Trophoblast cell (in vitro differentiated cells and primary cell): ENCODE measurements at regions not wholly inside any gene's neighbourhood (a gene's known extent, or its start where the extent isn't known, plus 50 kb on each side); places are given as distances from the start of the nearest gene placed in this dataset.

Experiments used
- DNase-seq, 2 donors: peaks; one replicate each; pipeline ENCODE4 v3.0.0-alpha.2; 2016
- H2AFZ ChIP-seq: 2 replicates; pipeline ENCODE4 v1.6.1; 2013; ENCODE audit warnings: low read length, moderate library complexity, mild to moderate bottlenecking; ENCODE audit not compliant: insufficient read depth, poor library complexity
- H2AK5ac ChIP-seq: 2 replicates; pipeline ENCODE4 v1.6.1; 2013; ENCODE audit warnings: mild to moderate bottlenecking, low read length
- H2BK120ac ChIP-seq: 2 replicates; pipeline ENCODE4 v1.6.1; 2013; ENCODE audit warnings: low read length, mild to moderate bottlenecking, moderate library complexity; ENCODE audit not compliant: insufficient read depth, poor library complexity
- H2BK12ac ChIP-seq: 2 replicates; pipeline ENCODE4 v1.6.1; 2013; ENCODE audit warnings: mild to moderate bottlenecking, low read length, moderate library complexity
- H2BK5ac ChIP-seq: 2 replicates; pipeline ENCODE4 v1.6.1; 2013; ENCODE audit warnings: low read length, low read depth, moderate library complexity, mild to moderate bottlenecking; ENCODE audit not compliant: poor library complexity
- H3K14ac ChIP-seq: 2 replicates; pipeline ENCODE4 v1.6.1; 2013; ENCODE audit warnings: mild to moderate bottlenecking, low read length
- H3K18ac ChIP-seq: 2 replicates; pipeline ENCODE4 v1.6.1; 2013; ENCODE audit warnings: mild to moderate bottlenecking, low read length
- H3K23ac ChIP-seq: 2 replicates; pipeline ENCODE4 v1.6.1; 2013; ENCODE audit warnings: low read length
- H3K27ac ChIP-seq: 2 replicates; pipeline ENCODE4 v1.5.1; 2013; ENCODE audit warnings: low read depth, mild to moderate bottlenecking, inconsistent platforms, low read length, moderate library complexity
- H3K27me3 ChIP-seq: 2 replicates; pipeline ENCODE4 v1.6.1; 2013; ENCODE audit warnings: inconsistent platforms, mild to moderate bottlenecking, low read length, moderate library complexity; ENCODE audit not compliant: insufficient read depth
- H3K36me3 ChIP-seq, 2 experiments: 1 replicate in 1 of 2; 2 replicates in 1 of 2; pipeline ENCODE4 v1.6.1; 2013; ENCODE audit warnings: low read length in 2 of 2, mild to moderate bottlenecking in 2 of 2, moderate library complexity in 1 of 2; ENCODE audit not compliant: insufficient read depth in 2 of 2, control insufficient read depth in 1 of 2
- H3K4ac ChIP-seq: 2 replicates; pipeline ENCODE4 v1.6.1; 2013; ENCODE audit warnings: low read depth, mild to moderate bottlenecking, low read length, moderate library complexity
- H3K4me1 ChIP-seq, 2 experiments: 1 replicate in 1 of 2; 2 replicates in 1 of 2; pipeline ENCODE4 v1.6.1; 2013; ENCODE audit warnings: low read length in 2 of 2, mild to moderate bottlenecking in 2 of 2, moderate library complexity in 1 of 2; ENCODE audit not compliant: insufficient read depth in 2 of 2, control insufficient read depth in 1 of 2
- H3K4me2 ChIP-seq: 2 replicates; pipeline ENCODE4 v1.6.1; 2013; ENCODE audit warnings: inconsistent platforms, mild to moderate bottlenecking, low read length, moderate library complexity
- H3K4me3 ChIP-seq: 2 replicates; pipeline ENCODE4 v1.5.1; 2013; ENCODE audit warnings: mild to moderate bottlenecking, low read depth, low read length, inconsistent platforms
- H3K79me1 ChIP-seq: one replicate; pipeline ENCODE4 v1.6.1; 2013; ENCODE audit warnings: low read length
- H3K79me2 ChIP-seq: 2 replicates; pipeline ENCODE4 v1.6.1; 2013; ENCODE audit warnings: low read length, mild to moderate bottlenecking; ENCODE audit not compliant: control insufficient read depth, insufficient read depth, poor library complexity
- H3K9ac ChIP-seq: 2 replicates; pipeline ENCODE4 v1.6.1; 2013; ENCODE audit warnings: mild to moderate bottlenecking, low read length
- H3K9me3 ChIP-seq: 2 replicates; pipeline ENCODE4 v1.6.1; 2013; ENCODE audit warnings: low read depth, mild to moderate bottlenecking, control low read depth, inconsistent platforms, low read length; ENCODE audit not compliant: insufficient read depth
- H4K12ac ChIP-seq: 2 replicates; pipeline ENCODE4 v1.6.1; 2013; ENCODE audit warnings: low read depth, mild to moderate bottlenecking, low read length, moderate library complexity
- H4K8ac ChIP-seq: 2 replicates; pipeline ENCODE4 v1.6.1; 2013; ENCODE audit warnings: low read depth, mild to moderate bottlenecking, low read length, moderate library complexity
- H4K91ac ChIP-seq: one replicate; pipeline ENCODE4 v1.6.1; 2013; ENCODE audit warnings: low read depth, mild to moderate bottlenecking, low read length, moderate library complexity
- WGBS: extraction: QIAGEN DNeasy Blood & Tissue Kit; methylation state at CpG from one replicate; pipeline ENCODE4 v1.1.7; 2013; ENCODE audit warnings: missing lambda C conversion rate; ENCODE audit not compliant: insufficient read length, insufficient coverage; ENCODE audit errors: extremely low coverage; 5-methylcytosine and 5-hydroxymethylcytosine counted together

- Histone ChIP-seq H2BK12ac (no peak overlapping the region), H3K9ac (no peak overlapping the region), H3K27ac (no peak overlapping the region), H3K36me3 (no peaks in the 10 kb centered on the region), H3K4me3 (no peak overlapping the region), H3K23ac (no peak overlapping the region), H3K79me1 (peaks cover 4% of the 10 kb centered on the region), H3K4me1 (peaks cover 3% of the 10 kb centered on the region in 2 experiments), H3K18ac (no peak overlapping the region), H4K12ac (no peak overlapping the region), H3K9me3 (peaks cover 2% of the 10 kb centered on the region), H2BK120ac (no peak overlapping the region), H4K91ac (no peak overlapping the region), H3K4ac (no peak overlapping the region), H4K8ac (no peak overlapping the region), H3K27me3 (no peaks in the 10 kb centered on the region), H3K4me2 (no peak overlapping the region), H2AK5ac (no peak overlapping the region), H3K14ac (no peak overlapping the region), H2BK5ac (no peak overlapping the region), H2AFZ (no peak overlapping the region), H3K79me2 (peaks cover 2% of the 10 kb centered on the region)
- no peak for DNase-seq
- whole genome bisulfite sequencing: no CpG with 5 or more reads among the region's 3 CpGs
Observed at GRCh38 chr19:33900817-33901216, 104.1 kb downstream of the KCTD15 start.

DNA sequence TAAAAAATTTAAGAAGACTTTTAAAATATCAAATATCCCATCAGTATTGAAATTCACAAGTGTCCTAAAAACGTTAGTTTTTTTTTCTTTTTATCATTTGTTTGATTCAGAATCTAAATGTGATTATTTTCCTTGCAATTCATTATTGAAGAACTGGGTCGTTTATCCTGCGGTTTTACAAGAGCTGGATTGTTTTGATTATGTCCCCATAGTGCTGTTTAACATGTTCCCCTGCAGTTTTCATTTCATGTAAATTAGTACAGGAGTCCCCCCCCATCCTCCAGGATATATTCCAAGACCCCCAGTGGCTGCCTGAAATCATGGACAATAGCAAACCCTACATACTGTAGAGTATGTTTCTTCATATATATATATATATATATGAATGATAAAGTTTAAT is 105.7 kb downstream of the KCTD15 start:
- H2BK12ac ChIP-seq: no peak overlapping the region
- H3K23ac ChIP-seq: no peak overlapping the region
- H4K12ac ChIP-seq: no peak overlapping the region
- H2BK5ac ChIP-seq: no peak overlapping the region
- peaks cover 12 to 13% of the 10 kb centered on the region in 2 experiments for H3K4me1 ChIP-seq
- H3K79me1 ChIP-seq: peaks cover 13% of the 10 kb centered on the region
- no peaks in the 10 kb centered on the region for H3K27me3 ChIP-seq
- no peak overlapping the region for H3K18ac ChIP-seq
- H4K8ac ChIP-seq: no peak overlapping the region
- H2AFZ ChIP-seq: no peak overlapping the region
- no peak overlapping the region for H2BK120ac ChIP-seq
- H2AK5ac ChIP-seq: no peak overlapping the region
- H3K79me2 ChIP-seq: peaks cover 5% of the 10 kb centered on the region
- H3K4ac ChIP-seq: no peak overlapping the region
- H3K9me3 ChIP-seq: peaks cover 2% of the 10 kb centered on the region
- no peak overlapping the region for H4K91ac ChIP-seq
- WGBS: no CpG with 5 or more reads among the region's 3 CpGs
- no peak overlapping the region for H3K4me2 ChIP-seq
- no peak overlapping the region for H3K4me3 ChIP-seq
- no peak overlapping the region for H3K9ac ChIP-seq
- no peak for DNase-seq
- no peak overlapping the region for H3K14ac ChIP-seq
- no peak overlapping the region for H3K27ac ChIP-seq
- H3K36me3 ChIP-seq: no peaks in the 10 kb centered on the region

- Histone ChIP-seq H3K9me3 (peaks cover 2% of the 10 kb centered on the region), H2BK12ac (no peak overlapping the region), H3K79me1 (peaks cover 13% of the 10 kb centered on the region), H2BK5ac (no peak overlapping the region), H2AK5ac (no peak overlapping the region), H3K18ac (no peak overlapping the region), H4K8ac (no peak overlapping the region), H2AFZ (no peak overlapping the region), H2BK120ac (no peak overlapping the region), H3K4ac (no peak overlapping the region), H3K4me3 (no peak overlapping the region), H3K9ac (no peak overlapping the region), H3K79me2 (peaks cover 5% of the 10 kb centered on the region), H4K12ac (no peak overlapping the region), H3K14ac (no peak overlapping the region), H3K4me1 (peaks cover 12 to 13% of the 10 kb centered on the region in 2 experiments), H3K36me3 (no peaks in the 10 kb centered on the region), H3K4me2 (no peak overlapping the region), H3K23ac (no peak overlapping the region), H3K27ac (no peak overlapping the region), H3K27me3 (no peaks in the 10 kb centered on the region), H4K91ac (no peak overlapping the region)
- WGBS: no CpG with 5 or more reads among the region's 22 CpGs
- DNase-seq: no peak
Observed at GRCh38 chr19:33902802-33903488, 106.3 kb downstream of the KCTD15 start.

GRCh38 chr19:33903489-33903850 is 106.8 kb downstream of the KCTD15 start:
- no peak overlapping the region for H3K4me3 ChIP-seq
- no peak overlapping the region for H2AFZ ChIP-seq
- no peak overlapping the region for H3K4me2 ChIP-seq
- peaks cover 2% of the 10 kb centered on the region for H3K9me3 ChIP-seq
- peaks cover 12 to 13% of the 10 kb centered on the region in 2 experiments for H3K4me1 ChIP-seq
- no peak overlapping the region for H4K91ac ChIP-seq
- no peak overlapping the region for H2BK5ac ChIP-seq
- no peak overlapping the region for H3K4ac ChIP-seq
- no peak overlapping the region for H3K27ac ChIP-seq
- H4K8ac ChIP-seq: no peak overlapping the region
- no CpG with 5 or more reads among the region's 9 CpGs for WGBS
- peaks cover 13% of the 10 kb centered on the region for H3K79me1 ChIP-seq
- H3K14ac ChIP-seq: no peak overlapping the region
- H3K18ac ChIP-seq: no peak overlapping the region
- no peak overlapping the region for H3K23ac ChIP-seq
- H3K27me3 ChIP-seq: no peaks in the 10 kb centered on the region
- DNase-seq: no peak
- H3K79me2 ChIP-seq: peaks cover 5% of the 10 kb centered on the region
- no peaks in the 10 kb centered on the region for H3K36me3 ChIP-seq
- H3K9ac ChIP-seq: no peak overlapping the region
- no peak overlapping the region for H2AK5ac ChIP-seq
- H2BK12ac ChIP-seq: no peak overlapping the region
- no peak overlapping the region for H4K12ac ChIP-seq
- no peak overlapping the region for H2BK120ac ChIP-seq
